ENCODE measurements at regions not wholly inside any gene's neighbourhood (a gene's known extent, or its start where the extent isn't known, plus 50 kb on each side); places are given as distances from the start of the nearest gene placed in this dataset.

- no peak for DNase-seq (ENCODE audit: low spot score)
These were observed 160.5 kb upstream of the ADAMTS9 start for GRCh38 chr3:64848127-64848800.

GRCh38 chr3:64844558-64844957, 156.8 kb upstream of the ADAMTS9 start:
- no peak for DNase-seq (ENCODE audit: low spot score)

GRCh38 chr3:64837986-64838735, 150.4 kb upstream of the ADAMTS9 start:
- DNase-seq (ENCODE audit: low spot score), result no peak

GRCh38 chr3:64837126-64837738, 149.4 kb upstream of the ADAMTS9 start:
- DNase-seq (ENCODE audit: low spot score), result no peak

- DNase-seq (ENCODE audit: low spot score), result no peak
These were observed 148.3 kb upstream of the ADAMTS9 start for GRCh38 chr3:64836097-64836496.

GRCh38 chr3:64832098-64832497, 144.3 kb upstream of the ADAMTS9 start:
- DNase-seq (ENCODE audit: low spot score), result no peak

GRCh38 chr3:64830681-64831080, 142.9 kb upstream of the ADAMTS9 start:
- DNase-seq (ENCODE audit: low spot score), result no peak

- DNase-seq (ENCODE audit: low spot score), result no peak
These were observed 141.5 kb upstream of the ADAMTS9 start for GRCh38 chr3:64829331-64829730.

GRCh38 chr3:64828276-64828675, 140.5 kb upstream of the ADAMTS9 start:
- no peak for DNase-seq (ENCODE audit: low spot score)

- DNase-seq (ENCODE audit: low spot score), result peak; percentile 50
These were observed 139.6 kb upstream of the ADAMTS9 start for GRCh38 chr3:64827431-64827830.

GRCh38 chr3:64827019-64827418, 139.2 kb upstream of the ADAMTS9 start:
- DNase-seq (ENCODE audit: low spot score), result no peak

- DNase-seq (ENCODE audit: low spot score), result no peak
These were observed 137.8 kb upstream of the ADAMTS9 start for GRCh38 chr3:64825404-64826120.

- DNase-seq (ENCODE audit: low spot score), result no peak
These were observed 136.7 kb upstream of the ADAMTS9 start for GRCh38 chr3:64824394-64824909.

- DNase-seq (ENCODE audit: low spot score), result no peak
These were observed 130.4 kb upstream of the ADAMTS9 start for GRCh38 chr3:64818196-64818595.

GRCh38 chr3:64816355-64816754, 128.6 kb upstream of the ADAMTS9 start:
- DNase-seq (ENCODE audit: low spot score), result no peak

- DNase-seq (ENCODE audit: low spot score), result no peak
These were observed 128.0 kb upstream of the ADAMTS9 start for GRCh38 chr3:64815789-64816188.

- no peak for DNase-seq (ENCODE audit: low spot score)
These were observed 127.4 kb upstream of the ADAMTS9 start for GRCh38 chr3:64815195-64815631.

- DNase-seq (ENCODE audit: low spot score), result no peak
These were observed 126.6 kb upstream of the ADAMTS9 start for GRCh38 chr3:64814351-64814750.

- no peak for DNase-seq (ENCODE audit: low spot score)
These were observed 125.5 kb upstream of the ADAMTS9 start for GRCh38 chr3:64813326-64813725.

GRCh38 chr3:64809086-64809485, 121.3 kb upstream of the ADAMTS9 start:
- no peak for DNase-seq (ENCODE audit: low spot score)

GRCh38 chr3:64808061-64808460, 120.3 kb upstream of the ADAMTS9 start:
- peak; percentile 10 for DNase-seq (ENCODE audit: low spot score)
